GM12878 (cell line): ENCODE measurements at regions not wholly inside any gene's neighbourhood (a gene's known extent, or its start where the extent isn't known, plus 50 kb on each side); places are given as distances from the start of the nearest gene placed in this dataset.

Source experiments
- ATAC-seq: fragments of 200-7000 bp; cut with Tn5 transposase; 3 replicates; pipeline ENCODE4 v1.9.1; 2020; ENCODE audit warnings: mild to moderate bottlenecking, moderate library complexity
- BruUV-seq: library from RNA; stranded (reverse); fragments of 400-500 nt; replicated peaks from 2 replicates; lab custom pipeline; 2021; lab: Mats Ljungman, UMichigan
- CTCF ChIA-PET: fragments of 300-600 bp; sonication (Branson Sonifier 250); formaldehyde crosslinking; extraction: SDS; loops from one replicate; lab custom pipeline; 2021; ENCODE audit warnings: inconsistent platforms; lab: Yijun Ruan, JAX
- POLR2A ChIA-PET: fragments of 350-600 bp; formaldehyde crosslinking; extraction: SDS; loops from one replicate; lab custom pipeline; 2021; ENCODE audit warnings: inconsistent platforms; lab: Charles Lee
- RAD21 ChIA-PET: fragments of 300-600 bp; sonication (Branson Sonifier 250); formaldehyde crosslinking; loops from one replicate; lab custom pipeline; 2023; ENCODE audit warnings: antibody characterized with exemption; ENCODE audit not compliant: unreplicated experiment; lab: Charles Lee
- SMC1A ChIA-PET: fragments of 300-600 bp; sonication (Branson Sonifier 250); formaldehyde crosslinking; loops from one replicate; lab custom pipeline; 2023; ENCODE audit not compliant: unreplicated experiment, uncharacterized antibody; lab: Charles Lee
- DNase-seq: peaks from one replicate; pipeline ENCODE4 v3.0.0-alpha.2; 2011; ENCODE audit warnings: low read depth, low spot score
- FAIRE-seq: peaks from 3 replicates; lab custom pipeline; 2011; peaks lifted over from hg19 to GRCh38; lab: Jason Lieb, UNC
- H2AFZ ChIP-seq: 2 replicates; pipeline ENCODE4 v1.6.0; 2011; ENCODE audit warnings: low read depth, low read length, control low read depth; ENCODE audit not compliant: control insufficient read depth
- H3K27ac ChIP-seq: 2 replicates; pipeline ENCODE4 v1.5.1; 2011; ENCODE audit warnings: control low read depth; ENCODE audit not compliant: control insufficient read depth, insufficient read depth
- H3K27me3 ChIP-seq, 2 experiments: replicated peaks in 1 of 2; 2 replicates each; pipeline versions ENCODE4 v1.6.0 to v1.6.1; 2011; ENCODE audit warnings: low read length in 1 of 2; ENCODE audit not compliant: control insufficient read depth in 2 of 2, insufficient read depth in 2 of 2
- H3K36me3 ChIP-seq, 2 experiments: 2 replicates each; pipeline ENCODE4 v1.5.1; 2011; ENCODE audit warnings: low read length in 1 of 2; ENCODE audit not compliant: control insufficient read depth in 2 of 2, insufficient read depth in 2 of 2
- H3K4me1 ChIP-seq: 2 replicates; pipeline ENCODE4 v1.6.1; 2011; ENCODE audit warnings: mild to moderate bottlenecking, low read length, moderate library complexity, mixed read lengths; ENCODE audit not compliant: control insufficient read depth, insufficient read depth
- H3K4me2 ChIP-seq: 2 replicates; pipeline ENCODE4 v1.6.0; 2011; ENCODE audit warnings: control low read depth; ENCODE audit not compliant: control insufficient read depth, insufficient read depth
- H3K4me3 ChIP-seq: fragments of 200-600 bp; sonication (generic); 2 replicates; pipeline ENCODE4 v1.5.1; 2016
- H3K79me2 ChIP-seq: 2 replicates; pipeline ENCODE4 v1.6.0; 2011; ENCODE audit warnings: low read length; ENCODE audit not compliant: control insufficient read depth, insufficient read depth
- H3K9ac ChIP-seq: 2 replicates; pipeline ENCODE4 v1.8.0; 2011; ENCODE audit warnings: low read length, control low read depth, mixed read lengths; ENCODE audit not compliant: control insufficient read depth, insufficient read depth
- H3K9me3 ChIP-seq: replicated peaks from 3 replicates; pipeline ENCODE4 v1.5.1; 2011; ENCODE audit warnings: mild to moderate bottlenecking, low read length; ENCODE audit not compliant: control insufficient read depth, insufficient read depth
- H4K20me1 ChIP-seq: 2 replicates; pipeline ENCODE4 v1.6.0; 2011; ENCODE audit not compliant: control insufficient read depth, insufficient read depth
- BACH1 ChIP-seq: fragments of 450-650 bp; IDR thresholded peaks from 2 replicates; pipeline ENCODE4 v1.6.1; 2017; ENCODE audit warnings: mild to moderate bottlenecking, borderline replicate concordance
- CTCF ChIP-seq, 3 experiments: IDR thresholded peaks in 2 of 3; conservative IDR thresholded peaks in 1 of 3; 2 replicates each; pipeline ENCODE4 v1.5.1; 2011; ENCODE audit warnings: low read depth in 3 of 3, low read length in 3 of 3, mild to moderate bottlenecking in 3 of 3, control low read depth in 2 of 3, moderate library complexity in 2 of 3, inconsistent platforms in 1 of 3, mixed read lengths in 1 of 3; ENCODE audit not compliant: control insufficient read depth in 2 of 3, insufficient read depth in 1 of 3; ENCODE audit errors: extremely low read depth in 1 of 3
- RAD21 ChIP-seq: IDR thresholded peaks from 2 replicates; pipeline ENCODE4 v1.6.1; 2011; ENCODE audit warnings: mild to moderate bottlenecking, low read depth, low read length, moderate library complexity; ENCODE audit not compliant: insufficient read depth
- SMC3 ChIP-seq: IDR thresholded peaks from 2 replicates; pipeline ENCODE4 v1.6.1; 2011; ENCODE audit warnings: low read length, improper control_type of control experiment, borderline replicate concordance
- WGBS: methylation state at CpG from one replicate; pipeline ENCODE4 v1.1.6; 2016; ENCODE audit warnings: low lambda C conversion rate; ENCODE audit not compliant: insufficient replicate concordance, insufficient coverage; ENCODE audit errors: missing lambda C conversion rate; 5-methylcytosine and 5-hydroxymethylcytosine counted together
- in situ Hi-C: fragments of 300-500 bp; cut with MboI; formaldehyde crosslinking; loops from 9 replicates; pipeline ENCODE4 v1.14.3; 2018; ENCODE audit warnings: mixed read lengths
- intact Hi-C: fragments of 100-400 bp; cut with micrococcal nuclease; formaldehyde crosslinking; loops from one replicate; pipeline ENCODE4 v1.14.2; 2022; ENCODE audit not compliant: unreplicated experiment

GRCh38 chr7:142535123-142535779 lies 214.0 kb upstream of the PRSS1 start:
- no peaks in the 10 kb centered on the region for H3K9me3 ChIP-seq
- no peak overlapping the region for H3K27ac ChIP-seq
- no peak overlapping the region for H3K4me3 ChIP-seq
- ChIA-PET CTCF (interaction anchor here (0.6 to 4.7 kb wide), 44 partner anchors 8 to 680 kb away, joined by 3 to 62 read pairs (median 4); no protein-coding TSS in a partner anchor), SMC1A (interaction anchor here (0.8 to 3.0 kb wide), 13 partner anchors 8 to 96 kb away, joined by 3 to 46 read pairs (median 7); no protein-coding TSS in a partner anchor), POLR2A (interaction anchor here (1.1 kb wide), 1 partner anchor 52 kb away, joined by 3 read pairs; no protein-coding TSS in a partner anchor), RAD21 (interaction anchor here (0.6 to 4.9 kb wide), 13 partner anchors 23 to 286 kb away, joined by 3 to 48 read pairs (median 5); no protein-coding TSS in a partner anchor)
- no peak overlapping the region for H3K9ac ChIP-seq
- TF ChIP-seq SMC3 (peak; percentile 51), CTCF (IDR thresholded peaks at IDR 0.05 in 2 of 3, conservative IDR thresholded peaks at IDR 0.05 in 1 of 3; ENCODE audit: control insufficient read depth in 2 of 3, extremely low read depth in 1 of 3, insufficient read depth in 1 of 3, low read depth in 3 of 3, low read length in 3 of 3) (peak; percentile 74 to 84 (median 84)), BACH1 (no peak), RAD21 (peak; percentile 73)
- no peak overlapping the region for H3K4me2 ChIP-seq
- no peaks in the 10 kb centered on the region for H3K27me3 ChIP-seq
- DNase-seq = peak; percentile 20
- in situ Hi-C loops (no loop called here), intact Hi-C loops (loop anchor here (1.0 to 10.0 kb wide), 3 partner anchors 52 to 250 kb away; no protein-coding TSS in a partner anchor)
- peak; percentile 99 for ATAC-seq
- BruUV-seq = no TSS peak
- H3K79me2 ChIP-seq = no peaks in the 10 kb centered on the region
- WGBS = 0% methylated on average over 7 of the region's 7 CpGs
- H3K36me3 ChIP-seq = no peaks in the 10 kb centered on the region
- H3K4me1 ChIP-seq = no peaks in the 10 kb centered on the region
- FAIRE-seq = no peak
- no peaks in the 10 kb centered on the region for H4K20me1 ChIP-seq
- H2AFZ ChIP-seq = no peak overlapping the region; the same call in 1 of the 2 replicates
